GM23338 (cell line): ENCODE measurements at regions not wholly inside any gene's neighbourhood (a gene's known extent, or its start where the extent isn't known, plus 50 kb on each side); places are given as distances from the start of the nearest gene placed in this dataset.

Experiments used
- ATAC-seq: fragments of 200-7000 bp; cut with Tn5 transposase; 3 replicates; pipeline ENCODE4 v1.9.1; 2020
- DNase-seq: peaks from one replicate; pipeline ENCODE4 v3.0.0-alpha.2; 2015; ENCODE audit warnings: low spot score
- H2AFZ ChIP-seq: fragments of 200-600 bp; sonication (generic); 2 replicates; pipeline ENCODE4 v1.8.0; 2016; ENCODE audit warnings: antibody characterized with exemption, mild to moderate bottlenecking, moderate library complexity
- H3F3A ChIP-seq: fragments of 200-600 bp; sonication (generic); replicated peaks from 2 replicates; pipeline ENCODE4 v1.8.0; 2017; ENCODE audit warnings: antibody characterized with exemption, mixed run types, low read depth
- H3K27ac ChIP-seq: fragments of 200-600 bp; sonication (generic); 2 replicates; pipeline ENCODE4 v1.6.1; 2016; ENCODE audit warnings: low read depth
- H3K27me3 ChIP-seq: fragments of 200-600 bp; sonication (generic); 2 replicates; pipeline ENCODE4 v1.8.0; 2016; ENCODE audit warnings: mild to moderate bottlenecking, mixed run types, moderate library complexity; ENCODE audit not compliant: insufficient read depth
- H3K36me3 ChIP-seq: fragments of 200-600 bp; sonication (generic); 2 replicates; pipeline ENCODE4 v1.8.0; 2016; ENCODE audit warnings: mild to moderate bottlenecking; ENCODE audit not compliant: insufficient read depth
- H3K4me1 ChIP-seq: fragments of 200-600 bp; sonication (generic); 2 replicates; pipeline ENCODE4 v1.8.0; 2016; ENCODE audit warnings: mild to moderate bottlenecking, moderate library complexity; ENCODE audit not compliant: insufficient read depth
- H3K4me2 ChIP-seq: fragments of 200-600 bp; sonication (generic); 2 replicates; pipeline ENCODE4 v1.7.1; 2017; ENCODE audit warnings: mixed run types
- H3K4me3 ChIP-seq: fragments of 200-600 bp; sonication (generic); 2 replicates; pipeline ENCODE4 v1.6.1; 2016; ENCODE audit warnings: mixed run types
- H3K79me2 ChIP-seq: fragments of 200-600 bp; sonication (generic); replicated peaks from 2 replicates; pipeline ENCODE4 v1.8.0; 2017; ENCODE audit warnings: mild to moderate bottlenecking; ENCODE audit not compliant: insufficient read depth
- H3K9me2 ChIP-seq: fragments of 200-600 bp; sonication (generic); 2 replicates; pipeline ENCODE4 v1.8.0; 2017; ENCODE audit not compliant: insufficient read depth
- H4K20me1 ChIP-seq: fragments of 200-600 bp; sonication (generic); replicated peaks from 2 replicates; pipeline ENCODE4 v1.8.0; 2017; ENCODE audit warnings: mild to moderate bottlenecking; ENCODE audit not compliant: insufficient read depth
- H3K27ac Mint-ChIP-seq: 2 replicates; pipeline ENCODE4 v1.8.0; 2020; ENCODE audit warnings: inconsistent platforms, mild to moderate bottlenecking, moderate library complexity, mixed read lengths
- H3K27me3 Mint-ChIP-seq: 3 replicates; pipeline ENCODE4 v1.8.0; 2022; ENCODE audit warnings: low read depth, mild to moderate bottlenecking, moderate library complexity, mixed read lengths, inconsistent platforms; ENCODE audit not compliant: insufficient read depth, poor library complexity
- H3K36me3 Mint-ChIP-seq: 3 replicates; pipeline ENCODE4 v1.8.0; 2021; ENCODE audit warnings: low read depth, mild to moderate bottlenecking, inconsistent platforms, moderate library complexity, mixed read lengths
- H3K4me1 Mint-ChIP-seq: 3 replicates; pipeline ENCODE4 v1.8.0; 2020; ENCODE audit warnings: mild to moderate bottlenecking, inconsistent platforms, mixed read lengths
- H3K4me3 Mint-ChIP-seq: 3 replicates; pipeline ENCODE4 v1.8.0; 2021; ENCODE audit warnings: moderate library complexity, mild to moderate bottlenecking, inconsistent platforms, mixed read lengths
- H3K9me3 Mint-ChIP-seq: 3 replicates; pipeline ENCODE4 v1.8.0; 2020; ENCODE audit warnings: moderate library complexity, mild to moderate bottlenecking, inconsistent platforms, mixed read lengths
- CREB1 ChIP-seq: fragments of 250-450 bp; sonication (Bioruptor Pico); IDR thresholded peaks from 2 replicates; pipeline ENCODE4 v1.5.0; 2020; ENCODE audit warnings: low read depth, mild to moderate bottlenecking, moderate library complexity
- EZH2 ChIP-seq: fragments of 200-600 bp; sonication (generic); IDR thresholded peaks from one replicate; pipeline ENCODE4 v1.8.0; 2017; ENCODE audit warnings: antibody characterized with exemption, mild to moderate bottlenecking, low read depth; ENCODE audit not compliant: unreplicated experiment
- EZH2phosphoT487 ChIP-seq: fragments of 200-600 bp; sonication (generic); IDR thresholded peaks from one replicate; pipeline ENCODE4 v1.8.1; 2018; ENCODE audit warnings: antibody characterized with exemption; ENCODE audit not compliant: unreplicated experiment
- POLR2AphosphoS5 ChIP-seq: IDR thresholded peaks from 2 replicates; pipeline ENCODE4 v1.6.1; 2016; ENCODE audit warnings: antibody characterized with exemption, low read depth
- STAT1 ChIP-seq: IDR thresholded peaks from one replicate; pipeline ENCODE4 v1.6.1; 2016; ENCODE audit warnings: antibody characterized with exemption; ENCODE audit not compliant: unreplicated experiment
- ZNF114 ChIP-seq: fragments of 250-450 bp; sonication (Bioruptor Pico); IDR thresholded peaks from 2 replicates; pipeline ENCODE4 v1.5.0; 2020; ENCODE audit warnings: mild to moderate bottlenecking, moderate library complexity
- ZNF331 ChIP-seq: fragments of 250-450 bp; sonication (Bioruptor Pico); IDR thresholded peaks from 2 replicates; pipeline ENCODE4 v1.5.0; 2020; ENCODE audit warnings: low read depth, mild to moderate bottlenecking, moderate library complexity
- TF ChIP-seq, protein P1 (sequence below): IDR thresholded peaks from one replicate; pipeline ENCODE4 v1.6.1; 2018; ENCODE audit warnings: antibody characterized with exemption; ENCODE audit not compliant: unreplicated experiment
- TF ChIP-seq, protein P2 (sequence below), 2 experiments: fragments of 200-600 bp in 1 of 2; sonication (generic) in 1 of 2; conservative IDR thresholded peaks; 2 replicates each; pipeline versions ENCODE4 v1.5.1 to v1.6.1; 2016 to 2017; ENCODE audit warnings: antibody characterized with exemption in 2 of 2, low read depth in 2 of 2, mild to moderate bottlenecking in 2 of 2, moderate library complexity in 1 of 2
- TF ChIP-seq, protein P3 (sequence below): IDR thresholded peaks from 2 replicates; pipeline ENCODE4 v1.6.1; 2016; ENCODE audit warnings: antibody characterized with exemption

DNA sequence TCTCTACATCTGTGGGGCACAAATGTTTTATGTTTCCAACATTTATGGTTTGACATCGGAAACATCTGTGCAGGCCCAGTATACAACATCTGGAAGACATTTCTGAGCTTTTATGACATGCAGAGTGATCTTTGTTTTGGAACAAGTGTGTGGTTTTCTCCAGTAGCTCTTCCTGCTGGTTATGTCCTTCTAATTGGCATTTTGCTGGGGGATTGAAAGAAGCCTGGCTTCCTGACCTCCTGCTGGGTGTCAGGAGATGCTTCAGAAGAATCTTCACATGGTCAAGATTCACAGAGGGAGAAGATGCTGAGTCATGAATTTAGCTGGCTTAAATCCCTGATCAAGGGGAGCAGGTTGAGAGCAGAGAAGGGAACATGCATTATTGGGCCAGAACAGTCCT is 279.5 kb upstream of the MYOCD start (continued):
- TF ChIP-seq, protein P1, sequence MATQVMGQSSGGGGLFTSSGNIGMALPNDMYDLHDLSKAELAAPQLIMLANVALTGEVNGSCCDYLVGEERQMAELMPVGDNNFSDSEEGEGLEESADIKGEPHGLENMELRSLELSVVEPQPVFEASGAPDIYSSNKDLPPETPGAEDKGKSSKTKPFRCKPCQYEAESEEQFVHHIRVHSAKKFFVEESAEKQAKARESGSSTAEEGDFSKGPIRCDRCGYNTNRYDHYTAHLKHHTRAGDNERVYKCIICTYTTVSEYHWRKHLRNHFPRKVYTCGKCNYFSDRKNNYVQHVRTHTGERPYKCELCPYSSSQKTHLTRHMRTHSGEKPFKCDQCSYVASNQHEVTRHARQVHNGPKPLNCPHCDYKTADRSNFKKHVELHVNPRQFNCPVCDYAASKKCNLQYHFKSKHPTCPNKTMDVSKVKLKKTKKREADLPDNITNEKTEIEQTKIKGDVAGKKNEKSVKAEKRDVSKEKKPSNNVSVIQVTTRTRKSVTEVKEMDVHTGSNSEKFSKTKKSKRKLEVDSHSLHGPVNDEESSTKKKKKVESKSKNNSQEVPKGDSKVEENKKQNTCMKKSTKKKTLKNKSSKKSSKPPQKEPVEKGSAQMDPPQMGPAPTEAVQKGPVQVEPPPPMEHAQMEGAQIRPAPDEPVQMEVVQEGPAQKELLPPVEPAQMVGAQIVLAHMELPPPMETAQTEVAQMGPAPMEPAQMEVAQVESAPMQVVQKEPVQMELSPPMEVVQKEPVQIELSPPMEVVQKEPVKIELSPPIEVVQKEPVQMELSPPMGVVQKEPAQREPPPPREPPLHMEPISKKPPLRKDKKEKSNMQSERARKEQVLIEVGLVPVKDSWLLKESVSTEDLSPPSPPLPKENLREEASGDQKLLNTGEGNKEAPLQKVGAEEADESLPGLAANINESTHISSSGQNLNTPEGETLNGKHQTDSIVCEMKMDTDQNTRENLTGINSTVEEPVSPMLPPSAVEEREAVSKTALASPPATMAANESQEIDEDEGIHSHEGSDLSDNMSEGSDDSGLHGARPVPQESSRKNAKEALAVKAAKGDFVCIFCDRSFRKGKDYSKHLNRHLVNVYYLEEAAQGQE = no peak
- no peak for TF ChIP-seq STAT1
- no peak for TF ChIP-seq CREB1
- TF ChIP-seq, protein P2, sequence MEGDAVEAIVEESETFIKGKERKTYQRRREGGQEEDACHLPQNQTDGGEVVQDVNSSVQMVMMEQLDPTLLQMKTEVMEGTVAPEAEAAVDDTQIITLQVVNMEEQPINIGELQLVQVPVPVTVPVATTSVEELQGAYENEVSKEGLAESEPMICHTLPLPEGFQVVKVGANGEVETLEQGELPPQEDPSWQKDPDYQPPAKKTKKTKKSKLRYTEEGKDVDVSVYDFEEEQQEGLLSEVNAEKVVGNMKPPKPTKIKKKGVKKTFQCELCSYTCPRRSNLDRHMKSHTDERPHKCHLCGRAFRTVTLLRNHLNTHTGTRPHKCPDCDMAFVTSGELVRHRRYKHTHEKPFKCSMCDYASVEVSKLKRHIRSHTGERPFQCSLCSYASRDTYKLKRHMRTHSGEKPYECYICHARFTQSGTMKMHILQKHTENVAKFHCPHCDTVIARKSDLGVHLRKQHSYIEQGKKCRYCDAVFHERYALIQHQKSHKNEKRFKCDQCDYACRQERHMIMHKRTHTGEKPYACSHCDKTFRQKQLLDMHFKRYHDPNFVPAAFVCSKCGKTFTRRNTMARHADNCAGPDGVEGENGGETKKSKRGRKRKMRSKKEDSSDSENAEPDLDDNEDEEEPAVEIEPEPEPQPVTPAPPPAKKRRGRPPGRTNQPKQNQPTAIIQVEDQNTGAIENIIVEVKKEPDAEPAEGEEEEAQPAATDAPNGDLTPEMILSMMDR (conservative IDR thresholded peaks at IDR 0.05; ENCODE audit: low read depth in 2 of 2) = no peak

DNA sequence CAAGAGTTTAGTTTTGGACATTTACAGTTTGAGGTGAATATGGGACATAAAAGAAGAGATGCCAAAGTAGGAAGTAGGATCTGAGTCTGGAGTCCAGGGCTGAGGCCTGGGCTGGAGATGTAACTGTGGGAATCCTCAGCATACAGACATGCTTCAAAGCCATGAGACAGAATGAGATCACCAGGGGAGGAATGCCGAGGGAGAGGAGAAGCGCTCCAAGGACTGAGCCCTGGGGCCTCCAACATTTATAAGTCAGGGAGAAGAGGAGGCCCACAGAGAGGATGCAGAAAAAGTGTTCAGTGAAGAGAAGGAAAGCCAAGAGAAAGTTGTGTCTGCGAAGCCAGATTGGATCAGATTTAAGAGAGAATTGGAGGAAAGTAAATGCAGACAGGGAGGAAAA is 277.5 kb upstream of the MYOCD start:
- Mint-ChIP-seq H3K4me3 (no peak overlapping the region), H3K9me3 (no peaks in the 10 kb centered on the region; the same call in 2 of the 3 replicates), H3K27me3 (no peaks in the 10 kb centered on the region), H3K4me1 (peaks cover 4% of the 10 kb centered on the region), H3K36me3 (no peaks in the 10 kb centered on the region), H3K27ac (no peak overlapping the region)
- no peak overlapping the region for H3K27ac ChIP-seq
- H3K4me2 ChIP-seq = no peak overlapping the region
- DNase-seq (no peak), ATAC-seq (no peak)
- no peaks in the 10 kb centered on the region for H4K20me1 ChIP-seq
- no peaks in the 10 kb centered on the region for H3K27me3 ChIP-seq
- TF ChIP-seq POLR2AphosphoS5 (no peak), EZH2 (no peak), ZNF331 (CRISPR knock-in tag) (no peak), ZNF114 (CRISPR knock-in tag) (no peak), EZH2phosphoT487 (no peak), CREB1 (no peak)
- TF ChIP-seq, protein P3, sequence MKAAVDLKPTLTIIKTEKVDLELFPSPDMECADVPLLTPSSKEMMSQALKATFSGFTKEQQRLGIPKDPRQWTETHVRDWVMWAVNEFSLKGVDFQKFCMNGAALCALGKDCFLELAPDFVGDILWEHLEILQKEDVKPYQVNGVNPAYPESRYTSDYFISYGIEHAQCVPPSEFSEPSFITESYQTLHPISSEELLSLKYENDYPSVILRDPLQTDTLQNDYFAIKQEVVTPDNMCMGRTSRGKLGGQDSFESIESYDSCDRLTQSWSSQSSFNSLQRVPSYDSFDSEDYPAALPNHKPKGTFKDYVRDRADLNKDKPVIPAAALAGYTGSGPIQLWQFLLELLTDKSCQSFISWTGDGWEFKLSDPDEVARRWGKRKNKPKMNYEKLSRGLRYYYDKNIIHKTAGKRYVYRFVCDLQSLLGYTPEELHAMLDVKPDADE = no peak
- TF ChIP-seq, protein P2 (conservative IDR thresholded peaks at IDR 0.05; ENCODE audit: low read depth in 2 of 2) = no peak
- TF ChIP-seq, protein P1 = no peak
- H3F3A ChIP-seq = no peaks in the 10 kb centered on the region
- no peaks in the 10 kb centered on the region for H3K36me3 ChIP-seq
- no peaks in the 10 kb centered on the region for H3K4me1 ChIP-seq
- H3K4me3 ChIP-seq = no peak overlapping the region
- H3K9me2 ChIP-seq = peaks cover 8% of the 10 kb centered on the region
- no peaks in the 10 kb centered on the region for H3K79me2 ChIP-seq
- H2AFZ ChIP-seq = no peak overlapping the region
